ENCODE measurements at regions not wholly inside any gene's neighbourhood (a gene's known extent, or its start where the extent isn't known, plus 50 kb on each side); places are given as distances from the start of the nearest gene placed in this dataset.

GRCh38 chr2:11024259-11024645 lies 112.5 kb downstream of the KCNF1 start:
- CTCF ChIA-PET, result no interaction called here
- Histone ChIP-seq H3K4me1 (ENCODE audit: insufficient read depth, low read length) (no peaks in the 10 kb centered on the region), H3K9me3 (ENCODE audit: control insufficient read depth in 1 of 2, insufficient read depth in 1 of 2, low read length in 2 of 2) (no peaks in the 10 kb centered on the region), H3K27ac (ENCODE audit: low read depth in 1 of 2, low read length in 2 of 2) (no peak overlapping the region), H3K36me3 (ENCODE audit: insufficient read depth, low read length) (no peaks in the 10 kb centered on the region), H3K27me3 (ENCODE audit: control insufficient read depth in 1 of 2, insufficient read depth in 2 of 2, low read length in 2 of 2) (peaks cover 0 to 5% of the 10 kb centered on the region in 2 experiments), H3K4me3 (ENCODE audit: low read length) (no peak overlapping the region)
- H3K4me3 Mint-ChIP-seq, result no peak overlapping the region
- POLR2A ChIA-PET, result no interaction called here
- no peaks in the 10 kb centered on the region for H3K36me3 Mint-ChIP-seq (ENCODE audit: low read depth)
- no peak overlapping the region for H3K27ac Mint-ChIP-seq
- H3K9me3 Mint-ChIP-seq, result no peaks in the 10 kb centered on the region
- intact Hi-C loops (cut with DNase I, micrococcal nuclease), result no loop called here
- H3K27me3 Mint-ChIP-seq, result peaks cover 6% of the 10 kb centered on the region
- ATAC-seq (ENCODE audit: poor library complexity) (no peak), DNase-seq (no peak)
- TF ChIP-seq CTCF (IDR thresholded peaks at IDR 0.05), result no peak
- H3K4me1 Mint-ChIP-seq (ENCODE audit: low read depth), result no peaks in the 10 kb centered on the region

GRCh38 chr2:11024687-11025086 lies 113.0 kb downstream of the KCNF1 start:
- no peak overlapping the region for H3K4me3 ChIP-seq (ENCODE audit: low read length)
- no peaks in the 10 kb centered on the region for H3K4me1 ChIP-seq (ENCODE audit: insufficient read depth, low read length)
- no peaks in the 10 kb centered on the region for H3K9me3 Mint-ChIP-seq
- no peak overlapping the region for H3K4me3 Mint-ChIP-seq
- peaks cover 6% of the 10 kb centered on the region for H3K27me3 Mint-ChIP-seq
- H3K36me3 Mint-ChIP-seq (ENCODE audit: low read depth), result no peaks in the 10 kb centered on the region
- peaks cover 0 to under 1% of the 10 kb centered on the region in 2 experiments for H3K27me3 ChIP-seq (ENCODE audit: control insufficient read depth in 1 of 2, insufficient read depth in 2 of 2, low read length in 2 of 2)
- ChIA-PET POLR2A (no interaction called here), CTCF (no interaction called here)
- H3K27ac ChIP-seq (ENCODE audit: low read depth in 1 of 2, low read length in 2 of 2), result no peak overlapping the region
- no peak overlapping the region for H3K27ac Mint-ChIP-seq
- H3K36me3 ChIP-seq (ENCODE audit: insufficient read depth, low read length), result no peaks in the 10 kb centered on the region
- TF ChIP-seq CTCF (IDR thresholded peaks at IDR 0.05), result no peak
- no peaks in the 10 kb centered on the region for H3K4me1 Mint-ChIP-seq (ENCODE audit: low read depth)
- DNase-seq, result no peak
- H3K9me3 ChIP-seq (ENCODE audit: control insufficient read depth in 1 of 2, insufficient read depth in 1 of 2, low read length in 2 of 2), result no peaks in the 10 kb centered on the region
- intact Hi-C loops (cut with DNase I, micrococcal nuclease), result no loop called here
- no peak for ATAC-seq (ENCODE audit: poor library complexity)

GRCh38 chr2:11026286-11026921 lies 114.7 kb downstream of the KCNF1 start:
- intact Hi-C loops (cut with DNase I, micrococcal nuclease), result no loop called here
- H3K27me3 Mint-ChIP-seq, result no peaks in the 10 kb centered on the region
- no peak overlapping the region for H3K4me3 ChIP-seq (ENCODE audit: low read length)
- H3K4me3 Mint-ChIP-seq, result no peak overlapping the region
- H3K36me3 ChIP-seq (ENCODE audit: insufficient read depth, low read length), result no peaks in the 10 kb centered on the region
- no peaks in the 10 kb centered on the region for H3K36me3 Mint-ChIP-seq (ENCODE audit: low read depth)
- H3K27ac Mint-ChIP-seq, result no peak overlapping the region
- DNase-seq (no peak), ATAC-seq (ENCODE audit: poor library complexity) (no peak)
- H3K27me3 ChIP-seq (ENCODE audit: control insufficient read depth in 1 of 2, insufficient read depth in 2 of 2, low read length in 2 of 2), result no peaks in the 10 kb centered on the region
- H3K9me3 ChIP-seq (ENCODE audit: control insufficient read depth in 1 of 2, insufficient read depth in 1 of 2, low read length in 2 of 2), result no peaks in the 10 kb centered on the region
- ChIA-PET CTCF (no interaction called here), POLR2A (no interaction called here)
- H3K27ac ChIP-seq (ENCODE audit: low read depth in 1 of 2, low read length in 2 of 2), result no peak overlapping the region
- no peaks in the 10 kb centered on the region for H3K4me1 ChIP-seq (ENCODE audit: insufficient read depth, low read length)
- H3K9me3 Mint-ChIP-seq, result no peaks in the 10 kb centered on the region
- TF ChIP-seq CTCF (IDR thresholded peaks at IDR 0.05), result no peak
- no peaks in the 10 kb centered on the region for H3K4me1 Mint-ChIP-seq (ENCODE audit: low read depth)
